IMR-90 (cell line): ENCODE measurements at regions not wholly inside any gene's neighbourhood (a gene's known extent, or its start where the extent isn't known, plus 50 kb on each side); places are given as distances from the start of the nearest gene placed in this dataset.

Source experiments
- ATAC-seq: fragments of 200-7000 bp; cut with Tn5 transposase; 2 replicates; pipeline ENCODE4 v1.9.1; 2020; ENCODE audit warnings: low read depth, mild to moderate bottlenecking, moderate library complexity
- BruUV-seq: library from RNA; stranded (reverse); fragments of 400-500 nt; replicated peaks from 2 replicates; lab custom pipeline; 2021; lab: Mats Ljungman, UMichigan
- CTCF ChIA-PET: fragments of 300-600 bp; formaldehyde crosslinking; extraction: SDS; loops from one replicate; lab custom pipeline; 2021; ENCODE audit warnings: antibody characterized with exemption; lab: Yijun Ruan, JAX
- POLR2A ChIA-PET: fragments of 300-600 bp; sonication (Branson Sonifier 250); formaldehyde crosslinking; loops from one replicate; lab custom pipeline; 2022; ENCODE audit warnings: antibody characterized with exemption; ENCODE audit not compliant: unreplicated experiment; lab: Charles Lee
- DNase-seq: peaks from one replicate; pipeline ENCODE4 v3.0.0; 2013
- H2AFZ ChIP-seq: replicated peaks from 2 replicates; pipeline ENCODE3; 2013; ENCODE audit warnings: low read length, mild to moderate bottlenecking; ENCODE audit not compliant: poor library complexity
- H2AK5ac ChIP-seq: 2 replicates; pipeline ENCODE4 v1.6.1; 2013; ENCODE audit warnings: low read depth, low read length, inconsistent platforms
- H2AK9ac ChIP-seq: replicated peaks from 2 replicates; pipeline ENCODE3; 2013; ENCODE audit warnings: mild to moderate bottlenecking, low read depth, low read length, moderate library complexity; ENCODE audit not compliant: poor library complexity
- H2BK120ac ChIP-seq: 2 replicates; pipeline ENCODE4 v1.6.1; 2013; ENCODE audit warnings: low read depth, low read length, inconsistent platforms
- H2BK15ac ChIP-seq: 3 replicates; pipeline ENCODE4 v1.6.1; 2013; ENCODE audit warnings: low read depth, low read length, inconsistent platforms
- H2BK20ac ChIP-seq: 2 replicates; pipeline ENCODE4 v1.6.1; 2013; ENCODE audit warnings: low read depth, mild to moderate bottlenecking, inconsistent platforms, low read length, moderate library complexity
- H2BK5ac ChIP-seq: 2 replicates; pipeline ENCODE4 v1.6.1; 2013; ENCODE audit warnings: mild to moderate bottlenecking, low read depth, low read length, inconsistent platforms; ENCODE audit not compliant: poor library complexity, severe bottlenecking
- H3K14ac ChIP-seq: replicated peaks from 2 replicates; pipeline ENCODE4 v1.6.1; 2013; ENCODE audit warnings: low read depth, low read length, inconsistent platforms
- H3K18ac ChIP-seq: 2 replicates; pipeline ENCODE4 v1.6.1; 2013; ENCODE audit warnings: low read depth, low read length, control low read depth
- H3K23ac ChIP-seq: 2 replicates; pipeline ENCODE4 v1.6.1; 2013; ENCODE audit warnings: low read depth, low read length, inconsistent platforms
- H3K27ac ChIP-seq: 2 replicates; pipeline ENCODE4 v1.5.1; 2013; ENCODE audit warnings: mild to moderate bottlenecking, control low read depth, low read length; ENCODE audit not compliant: insufficient read depth
- H3K27me3 ChIP-seq: 2 replicates; pipeline ENCODE4 v1.6.1; 2013; ENCODE audit warnings: low read length; ENCODE audit not compliant: control insufficient read depth, insufficient read depth
- H3K36me3 ChIP-seq: 2 replicates; pipeline ENCODE4 v1.6.1; 2013; ENCODE audit warnings: low read length, mixed read lengths; ENCODE audit not compliant: control insufficient read depth, insufficient read depth
- H3K4ac ChIP-seq: 2 replicates; pipeline ENCODE4 v1.6.1; 2013; ENCODE audit warnings: low read depth, low read length, inconsistent platforms
- H3K4me1 ChIP-seq: 2 replicates; pipeline ENCODE4 v1.6.1; 2013; ENCODE audit warnings: low read length, mixed read lengths; ENCODE audit not compliant: control insufficient read depth, insufficient read depth
- H3K4me2 ChIP-seq: 2 replicates; pipeline ENCODE4 v1.6.1; 2013; ENCODE audit warnings: low read depth, mild to moderate bottlenecking, control low read depth, low read length, moderate library complexity
- H3K4me3 ChIP-seq: 2 replicates; pipeline ENCODE4 v1.5.1; 2013; ENCODE audit warnings: low read depth, mild to moderate bottlenecking, control low read depth, low read length, moderate library complexity; ENCODE audit not compliant: insufficient read depth
- H3K56ac ChIP-seq: 2 replicates; pipeline ENCODE4 v1.6.1; 2013; ENCODE audit warnings: low read length, inconsistent platforms; ENCODE audit not compliant: insufficient read depth; ENCODE audit errors: extremely low read depth
- H3K79me1 ChIP-seq, 2 experiments: 2 replicates each; pipeline ENCODE4 v1.6.1; 2013; ENCODE audit warnings: low read length in 2 of 2, inconsistent platforms in 1 of 2, low read depth in 1 of 2
- H3K9ac ChIP-seq: 2 replicates; pipeline ENCODE4 v1.6.1; 2013; ENCODE audit warnings: low read depth, low read length, control low read depth
- H3K9me1 ChIP-seq: 2 replicates; pipeline ENCODE4 v1.6.1; 2013; ENCODE audit warnings: low read length, inconsistent platforms; ENCODE audit not compliant: insufficient read depth
- H3K9me3 ChIP-seq: 2 replicates; pipeline ENCODE4 v1.6.1; 2013; ENCODE audit warnings: low read length; ENCODE audit not compliant: control insufficient read depth, insufficient read depth
- H4K20me1 ChIP-seq: 2 replicates; pipeline ENCODE4 v1.6.1; 2013; ENCODE audit warnings: low read length, inconsistent platforms; ENCODE audit not compliant: insufficient read depth
- H4K5ac ChIP-seq: 2 replicates; pipeline ENCODE4 v1.6.1; 2013; ENCODE audit warnings: mild to moderate bottlenecking, low read depth, low read length, control low read depth
- H4K8ac ChIP-seq, 2 experiments: 2 replicates each; pipeline ENCODE4 v1.6.1; 2013; ENCODE audit warnings: low read depth in 2 of 2, low read length in 2 of 2, control low read depth in 1 of 2, inconsistent platforms in 1 of 2
- H4K91ac ChIP-seq: 2 replicates; pipeline ENCODE4 v1.6.1; 2013; ENCODE audit warnings: low read depth, low read length, inconsistent platforms; ENCODE audit not compliant: insufficient read depth
- BHLHE40 ChIP-seq: fragments of 150-350 bp; IDR thresholded peaks from 2 replicates; pipeline ENCODE4 v1.6.1; 2016; ENCODE audit warnings: mild to moderate bottlenecking, low read depth, low read length
- CEBPB ChIP-seq: IDR thresholded peaks from 2 replicates; pipeline ENCODE4 v1.6.1; 2012; ENCODE audit warnings: low read depth, low read length, improper control_type of control experiment
- CHD1 ChIP-seq: IDR thresholded peaks from 2 replicates; pipeline ENCODE4 v1.6.1; 2012; ENCODE audit warnings: low read depth, low read length, improper control_type of control experiment
- FOS ChIP-seq: fragments of 150-350 bp; IDR thresholded peaks from 2 replicates; pipeline ENCODE4 v1.6.1; 2016; ENCODE audit warnings: low read depth, low read length
- MAFK ChIP-seq: IDR thresholded peaks from 2 replicates; pipeline ENCODE4 v1.6.1; 2012; ENCODE audit warnings: low read depth, low read length, improper control_type of control experiment
- MAZ ChIP-seq: IDR thresholded peaks from 2 replicates; pipeline ENCODE4 v1.6.1; 2012; ENCODE audit warnings: low read depth, mild to moderate bottlenecking, low read length, improper control_type of control experiment, moderate library complexity, borderline replicate concordance
- MXI1 ChIP-seq: IDR thresholded peaks from 2 replicates; pipeline ENCODE4 v1.6.1; 2012; ENCODE audit warnings: low read depth, mild to moderate bottlenecking, low read length, moderate library complexity, borderline replicate concordance
- NFE2L2 ChIP-seq: fragments of 150-350 bp; IDR thresholded peaks from 2 replicates; pipeline ENCODE4 v1.6.1; 2016; ENCODE audit warnings: low read depth, mild to moderate bottlenecking, low read length
- RAD21 ChIP-seq: IDR thresholded peaks from 2 replicates; pipeline ENCODE4 v1.6.1; 2012; ENCODE audit warnings: low read length, improper control_type of control experiment
- RCOR1 ChIP-seq: IDR thresholded peaks from 2 replicates; pipeline ENCODE4 v1.6.1; 2012; ENCODE audit warnings: mild to moderate bottlenecking, low read length, improper control_type of control experiment; ENCODE audit not compliant: insufficient replicate concordance
- SMC3 ChIP-seq: fragments of 150-350 bp; IDR thresholded peaks from 2 replicates; pipeline ENCODE4 v1.6.1; 2016; ENCODE audit warnings: low read depth, mild to moderate bottlenecking, antibody characterized with exemption, low read length, moderate library complexity
- dilution Hi-C: fragments of 300-500 bp; cut with HindIII; formaldehyde crosslinking; loops from one replicate; pipeline ENCODE4 v1.14.3; 2018; ENCODE audit warnings: low sequenced_read_pairs; ENCODE audit not compliant: unreplicated experiment
- in situ Hi-C: fragments of 300-500 bp; cut with MboI; formaldehyde crosslinking; loops from 3 replicates; pipeline ENCODE4 v1.14.3; 2019; ENCODE audit warnings: low sequenced_read_pairs, inconsistent platforms, mixed read lengths
- intact Hi-C: fragments of 100-400 bp; cut with micrococcal nuclease; formaldehyde crosslinking; loops from 2 replicates; pipeline ENCODE4 v1.10.0; 2022
- TF ChIP-seq, protein P1 (sequence below): fragments of 150-350 bp; IDR thresholded peaks from 2 replicates; pipeline ENCODE4 v1.6.1; 2017; ENCODE audit warnings: mild to moderate bottlenecking, antibody characterized with exemption, low read length, low read depth
- TF ChIP-seq, protein P2 (sequence below): conservative IDR thresholded peaks from 2 replicates; pipeline ENCODE4 v1.5.1; 2012; ENCODE audit warnings: mild to moderate bottlenecking, low read depth, low read length, improper control_type of control experiment
- TF ChIP-seq, protein P3 (sequence below): fragments of 150-350 bp; IDR thresholded peaks from 2 replicates; pipeline ENCODE4 v1.6.1; 2016; ENCODE audit warnings: low read depth, mild to moderate bottlenecking, low read length, moderate library complexity, borderline replicate concordance

DNA sequence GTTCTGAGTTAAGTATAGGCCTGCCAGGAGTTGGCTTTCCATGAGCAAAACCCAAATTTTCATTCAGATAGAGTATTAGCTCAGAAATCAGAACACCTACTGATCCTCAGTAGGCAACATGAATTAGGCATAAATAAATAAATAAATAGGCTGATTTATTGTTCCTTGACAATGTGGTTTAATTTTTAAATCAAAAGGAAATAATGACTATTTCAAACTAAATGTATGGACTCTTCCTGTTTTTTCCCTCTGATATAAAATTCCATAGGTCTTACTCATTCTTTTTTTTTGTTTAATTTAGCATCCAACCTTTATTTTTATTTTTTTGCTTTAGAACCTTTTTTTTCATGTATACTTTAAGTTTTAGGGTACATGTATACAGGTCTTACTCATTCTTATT, 140.2 kb upstream of the ITGA6 start:
- Histone ChIP-seq H3K79me1 (no peaks in the 10 kb centered on the region), H3K4me2 (no peak overlapping the region), H2BK15ac (no peak overlapping the region), H3K9me3 (no peaks in the 10 kb centered on the region), H4K8ac (no peak overlapping the region; a peak in 1 of 4 replicates), H3K4me3 (no peak overlapping the region), H3K9me1 (peaks cover 3% of the 10 kb centered on the region; the same call in 1 of the 2 replicates), H3K18ac (no peak overlapping the region), H4K91ac (no peak overlapping the region), H4K5ac (no peak overlapping the region), H2AK5ac (no peak overlapping the region), H3K27ac (no peak overlapping the region), H3K23ac (no peak overlapping the region), H2BK120ac (no peak overlapping the region), H3K14ac (no peak overlapping the region), H2AFZ (no peak overlapping the region), H3K36me3 (no peaks in the 10 kb centered on the region), H3K4me1 (peaks cover 10% of the 10 kb centered on the region), H3K27me3 (no peaks in the 10 kb centered on the region), H4K20me1 (no peaks in the 10 kb centered on the region), H3K4ac (no peak overlapping the region), H2BK5ac (no peak overlapping the region), H2BK20ac (no peak overlapping the region), H3K9ac (no peak overlapping the region), H3K56ac (no peak overlapping the region), H2AK9ac (no peak overlapping the region)
- intact Hi-C loops = loop anchor here (10.0 kb wide), 1 partner anchor 112 kb away; no protein-coding TSS in a partner anchor
- BruUV-seq = no TSS peak
- POLR2A ChIA-PET = no interaction called here
- dilution Hi-C loops = no loop called here
- TF ChIP-seq, protein P1, sequence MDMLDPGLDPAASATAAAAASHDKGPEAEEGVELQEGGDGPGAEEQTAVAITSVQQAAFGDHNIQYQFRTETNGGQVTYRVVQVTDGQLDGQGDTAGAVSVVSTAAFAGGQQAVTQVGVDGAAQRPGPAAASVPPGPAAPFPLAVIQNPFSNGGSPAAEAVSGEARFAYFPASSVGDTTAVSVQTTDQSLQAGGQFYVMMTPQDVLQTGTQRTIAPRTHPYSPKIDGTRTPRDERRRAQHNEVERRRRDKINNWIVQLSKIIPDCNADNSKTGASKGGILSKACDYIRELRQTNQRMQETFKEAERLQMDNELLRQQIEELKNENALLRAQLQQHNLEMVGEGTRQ = no peak
- TF ChIP-seq MXI1 = no peak
- TF ChIP-seq RCOR1 = no peak
- TF ChIP-seq, protein P2, sequence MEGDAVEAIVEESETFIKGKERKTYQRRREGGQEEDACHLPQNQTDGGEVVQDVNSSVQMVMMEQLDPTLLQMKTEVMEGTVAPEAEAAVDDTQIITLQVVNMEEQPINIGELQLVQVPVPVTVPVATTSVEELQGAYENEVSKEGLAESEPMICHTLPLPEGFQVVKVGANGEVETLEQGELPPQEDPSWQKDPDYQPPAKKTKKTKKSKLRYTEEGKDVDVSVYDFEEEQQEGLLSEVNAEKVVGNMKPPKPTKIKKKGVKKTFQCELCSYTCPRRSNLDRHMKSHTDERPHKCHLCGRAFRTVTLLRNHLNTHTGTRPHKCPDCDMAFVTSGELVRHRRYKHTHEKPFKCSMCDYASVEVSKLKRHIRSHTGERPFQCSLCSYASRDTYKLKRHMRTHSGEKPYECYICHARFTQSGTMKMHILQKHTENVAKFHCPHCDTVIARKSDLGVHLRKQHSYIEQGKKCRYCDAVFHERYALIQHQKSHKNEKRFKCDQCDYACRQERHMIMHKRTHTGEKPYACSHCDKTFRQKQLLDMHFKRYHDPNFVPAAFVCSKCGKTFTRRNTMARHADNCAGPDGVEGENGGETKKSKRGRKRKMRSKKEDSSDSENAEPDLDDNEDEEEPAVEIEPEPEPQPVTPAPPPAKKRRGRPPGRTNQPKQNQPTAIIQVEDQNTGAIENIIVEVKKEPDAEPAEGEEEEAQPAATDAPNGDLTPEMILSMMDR = no peak
- no peak for TF ChIP-seq SMC3
- TF ChIP-seq NFE2L2 = no peak
- no peak for TF ChIP-seq MAFK
- TF ChIP-seq, protein P3, sequence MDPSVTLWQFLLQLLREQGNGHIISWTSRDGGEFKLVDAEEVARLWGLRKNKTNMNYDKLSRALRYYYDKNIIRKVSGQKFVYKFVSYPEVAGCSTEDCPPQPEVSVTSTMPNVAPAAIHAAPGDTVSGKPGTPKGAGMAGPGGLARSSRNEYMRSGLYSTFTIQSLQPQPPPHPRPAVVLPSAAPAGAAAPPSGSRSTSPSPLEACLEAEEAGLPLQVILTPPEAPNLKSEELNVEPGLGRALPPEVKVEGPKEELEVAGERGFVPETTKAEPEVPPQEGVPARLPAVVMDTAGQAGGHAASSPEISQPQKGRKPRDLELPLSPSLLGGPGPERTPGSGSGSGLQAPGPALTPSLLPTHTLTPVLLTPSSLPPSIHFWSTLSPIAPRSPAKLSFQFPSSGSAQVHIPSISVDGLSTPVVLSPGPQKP = no peak
- no peak for TF ChIP-seq RAD21
- TF ChIP-seq CEBPB = no peak
- no peak for TF ChIP-seq BHLHE40
- no peak for TF ChIP-seq FOS
- no peak for TF ChIP-seq MAZ
- no peak for TF ChIP-seq CHD1
- CTCF ChIA-PET = interaction anchor here (0.5 kb wide), 1 partner anchor 1092 kb away, joined by 4 read pairs; no protein-coding TSS in a partner anchor
- ATAC-seq (no peak), DNase-seq (no peak)
- in situ Hi-C loops = no loop called here
